K562 (cell line): ENCODE measurements at regions not wholly inside any gene's neighbourhood (a gene's known extent, or its start where the extent isn't known, plus 50 kb on each side); places are given as distances from the start of the nearest gene placed in this dataset.

Experiments used
- BHLHE40 ChIP-seq: IDR thresholded peaks from 2 replicates; pipeline ENCODE4 v1.6.1; 2011; ENCODE audit warnings: low read length, improper control_type of control experiment
- HLTF ChIP-seq: fragments of 450-650 bp; IDR thresholded peaks from 2 replicates; pipeline ENCODE4 v1.6.1; 2016
- HNRNPUL1 ChIP-seq: fragments of 200-400 bp; formaldehyde crosslinking; IDR thresholded peaks from 2 replicates; pipeline ENCODE4 v1.6.1; 2017; ENCODE audit warnings: low read length
- REST ChIP-seq, 2 experiments: fragments of 450-650 bp; formaldehyde crosslinking in 1 of 2; IDR thresholded peaks; 2 replicates each; pipeline versions ENCODE4 v1.4.0 to v1.6.1; 2014 to 2020; ENCODE audit warnings: mild to moderate bottlenecking in 2 of 2, borderline replicate concordance in 1 of 2, low read depth in 1 of 2
- THRA ChIP-seq: fragments of 450-650 bp; IDR thresholded peaks from 2 replicates; pipeline ENCODE4 v1.6.1; 2017; ENCODE audit warnings: mild to moderate bottlenecking, moderate library complexity

- TF ChIP-seq REST (IDR thresholded peaks at IDR 0.05; ENCODE audit: borderline replicate concordance), result no peak
- TF ChIP-seq REST (CRISPR knock-in tag; IDR thresholded peaks at IDR 0.05; ENCODE audit: low read depth), result no peak
- no peak for TF ChIP-seq BHLHE40
- TF ChIP-seq HNRNPUL1, result no peak
- no peak for TF ChIP-seq THRA
- TF ChIP-seq HLTF, result no peak
These were observed 129.0 kb upstream of the THBS1 start (continued) for GRCh38 chr15:39451871-39452270.
